ENCODE measurements at regions not wholly inside any gene's neighbourhood (a gene's known extent, or its start where the extent isn't known, plus 50 kb on each side); places are given as distances from the start of the nearest gene placed in this dataset.

DNA sequence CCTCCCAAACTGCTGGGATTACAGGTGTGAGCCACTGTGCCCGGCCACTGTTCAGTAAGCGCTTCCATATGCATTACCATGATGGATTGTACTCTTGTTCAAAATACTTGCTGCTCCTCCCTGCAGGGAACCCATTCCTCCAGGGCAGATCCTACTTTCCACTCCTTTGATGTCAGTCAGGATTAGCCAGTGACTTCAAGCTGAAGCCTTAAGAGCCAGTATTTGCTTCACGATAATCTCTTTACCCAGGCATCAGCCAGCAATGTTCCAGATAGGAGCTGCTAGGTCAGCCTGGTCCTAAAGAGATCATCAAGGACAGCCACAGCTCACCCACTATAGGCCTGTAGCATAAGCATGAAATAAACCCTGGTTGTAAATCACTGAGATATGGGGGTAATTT, 96.5 kb upstream of the UBE2E2 start:
- TF ChIP-seq, protein P1, sequence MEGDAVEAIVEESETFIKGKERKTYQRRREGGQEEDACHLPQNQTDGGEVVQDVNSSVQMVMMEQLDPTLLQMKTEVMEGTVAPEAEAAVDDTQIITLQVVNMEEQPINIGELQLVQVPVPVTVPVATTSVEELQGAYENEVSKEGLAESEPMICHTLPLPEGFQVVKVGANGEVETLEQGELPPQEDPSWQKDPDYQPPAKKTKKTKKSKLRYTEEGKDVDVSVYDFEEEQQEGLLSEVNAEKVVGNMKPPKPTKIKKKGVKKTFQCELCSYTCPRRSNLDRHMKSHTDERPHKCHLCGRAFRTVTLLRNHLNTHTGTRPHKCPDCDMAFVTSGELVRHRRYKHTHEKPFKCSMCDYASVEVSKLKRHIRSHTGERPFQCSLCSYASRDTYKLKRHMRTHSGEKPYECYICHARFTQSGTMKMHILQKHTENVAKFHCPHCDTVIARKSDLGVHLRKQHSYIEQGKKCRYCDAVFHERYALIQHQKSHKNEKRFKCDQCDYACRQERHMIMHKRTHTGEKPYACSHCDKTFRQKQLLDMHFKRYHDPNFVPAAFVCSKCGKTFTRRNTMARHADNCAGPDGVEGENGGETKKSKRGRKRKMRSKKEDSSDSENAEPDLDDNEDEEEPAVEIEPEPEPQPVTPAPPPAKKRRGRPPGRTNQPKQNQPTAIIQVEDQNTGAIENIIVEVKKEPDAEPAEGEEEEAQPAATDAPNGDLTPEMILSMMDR (IDR thresholded peaks at IDR 0.05; ENCODE audit: borderline replicate concordance, extremely low read depth, low read length, poor library complexity, severe bottlenecking): no peak
- TF ChIP-seq EZH2 (IDR thresholded peaks at IDR 0.05; ENCODE audit: borderline replicate concordance, low read depth, low read length, severe bottlenecking): no peak

Data from DND-41 (cell line).